Liver (tissue), 3 donors: ENCODE measurements at regions not wholly inside any gene's neighbourhood (a gene's known extent, or its start where the extent isn't known, plus 50 kb on each side); places are given as distances from the start of the nearest gene placed in this dataset.

ENCODE experiments used
- EGR1 ChIP-seq, 2 donors: IDR thresholded peaks; 2 replicates each; pipeline ENCODE4 v1.6.1; 2016 to 2018; ENCODE audit warnings: antibody characterized with exemption in 2 of 2, low read depth in 2 of 2
- GABPA ChIP-seq, 2 donors: IDR thresholded peaks in 1 of 2; conservative IDR thresholded peaks in 1 of 2; 2 replicates each; pipeline ENCODE4 v1.6.1; 2016; ENCODE audit warnings: antibody characterized with exemption in 2 of 2, mild to moderate bottlenecking in 1 of 2, moderate library complexity in 1 of 2
- HNF4A ChIP-seq, 2 donors: conservative IDR thresholded peaks; 2 replicates each; pipeline ENCODE4 v1.6.1; 2016; ENCODE audit warnings: antibody characterized with exemption in 2 of 2, mild to moderate bottlenecking in 2 of 2
- JUND ChIP-seq, 2 donors: IDR thresholded peaks; 2 replicates each; pipeline ENCODE4 v1.6.1; 2016; ENCODE audit warnings: antibody characterized with exemption in 2 of 2
- NR2F2 ChIP-seq: IDR thresholded peaks from 2 replicates; pipeline ENCODE4 v1.6.1; 2016; ENCODE audit warnings: antibody characterized with exemption
- RAD21 ChIP-seq, 2 donors: IDR thresholded peaks; 2 replicates each; pipeline ENCODE4 v1.6.1; 2016; ENCODE audit warnings: antibody characterized with exemption in 2 of 2, mild to moderate bottlenecking in 2 of 2
- SP1 ChIP-seq: IDR thresholded peaks from 2 replicates; pipeline ENCODE4 v1.6.1; 2018; ENCODE audit warnings: antibody characterized with exemption, mild to moderate bottlenecking
- YY1 ChIP-seq: IDR thresholded peaks from 2 replicates; pipeline ENCODE4 v1.6.1; 2016; ENCODE audit warnings: antibody characterized with exemption, mild to moderate bottlenecking
- TF ChIP-seq, protein P1 (sequence below): fragments of 150-350 bp; IDR thresholded peaks from 2 replicates; pipeline ENCODE4 v1.5.1; 2017; ENCODE audit warnings: improper control_type of control experiment, low read depth, low read length; ENCODE audit not compliant: missing input control
- TF ChIP-seq, protein P2 (sequence below): IDR thresholded peaks from 2 replicates; pipeline ENCODE4 v1.6.1; 2016; ENCODE audit warnings: antibody characterized with exemption
- TF ChIP-seq, protein P3 (sequence below): IDR thresholded peaks from 2 replicates; pipeline ENCODE4 v1.6.1; 2016; ENCODE audit warnings: antibody characterized with exemption
- TF ChIP-seq, protein P4 (sequence below): IDR thresholded peaks from 2 replicates; pipeline ENCODE4 v1.6.1; 2016; ENCODE audit warnings: antibody characterized with exemption, mild to moderate bottlenecking
- TF ChIP-seq, protein P5 (sequence below): IDR thresholded peaks from 2 replicates; pipeline ENCODE4 v1.6.1; 2016; ENCODE audit warnings: antibody characterized with exemption
- donor health status: healthy.
- donor health status: healthy.

DNA sequence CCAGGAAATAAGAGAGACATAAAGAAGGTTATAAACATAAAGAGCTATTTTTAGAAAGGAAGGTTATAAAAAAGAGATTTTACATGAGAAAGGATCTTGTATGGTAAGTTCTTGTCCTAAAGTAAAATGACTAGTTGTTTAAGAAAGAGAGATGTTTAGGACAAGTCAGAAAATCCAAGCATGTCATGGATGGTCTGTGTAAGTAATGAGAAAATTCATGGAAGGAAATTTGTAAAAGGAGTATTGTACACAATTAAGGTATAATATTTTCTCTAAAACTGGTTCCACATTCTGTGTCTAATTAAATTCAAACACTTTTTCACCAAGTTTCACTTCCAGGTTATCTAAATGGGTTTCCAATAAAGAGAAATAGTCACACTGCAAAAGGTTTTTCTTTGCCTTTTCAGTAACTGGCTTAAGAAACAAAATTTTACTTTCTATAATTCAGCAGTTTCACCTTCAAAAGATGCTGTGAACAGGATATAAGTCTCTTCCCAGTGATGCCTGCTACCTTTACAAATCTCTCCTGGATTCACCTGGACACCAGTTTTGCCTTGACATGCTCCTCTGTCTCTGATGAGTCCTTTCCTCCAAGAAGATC lies 455.7 kb downstream of the ZIC1 start:
- TF ChIP-seq, protein P1, sequence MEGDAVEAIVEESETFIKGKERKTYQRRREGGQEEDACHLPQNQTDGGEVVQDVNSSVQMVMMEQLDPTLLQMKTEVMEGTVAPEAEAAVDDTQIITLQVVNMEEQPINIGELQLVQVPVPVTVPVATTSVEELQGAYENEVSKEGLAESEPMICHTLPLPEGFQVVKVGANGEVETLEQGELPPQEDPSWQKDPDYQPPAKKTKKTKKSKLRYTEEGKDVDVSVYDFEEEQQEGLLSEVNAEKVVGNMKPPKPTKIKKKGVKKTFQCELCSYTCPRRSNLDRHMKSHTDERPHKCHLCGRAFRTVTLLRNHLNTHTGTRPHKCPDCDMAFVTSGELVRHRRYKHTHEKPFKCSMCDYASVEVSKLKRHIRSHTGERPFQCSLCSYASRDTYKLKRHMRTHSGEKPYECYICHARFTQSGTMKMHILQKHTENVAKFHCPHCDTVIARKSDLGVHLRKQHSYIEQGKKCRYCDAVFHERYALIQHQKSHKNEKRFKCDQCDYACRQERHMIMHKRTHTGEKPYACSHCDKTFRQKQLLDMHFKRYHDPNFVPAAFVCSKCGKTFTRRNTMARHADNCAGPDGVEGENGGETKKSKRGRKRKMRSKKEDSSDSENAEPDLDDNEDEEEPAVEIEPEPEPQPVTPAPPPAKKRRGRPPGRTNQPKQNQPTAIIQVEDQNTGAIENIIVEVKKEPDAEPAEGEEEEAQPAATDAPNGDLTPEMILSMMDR, result no peak
- TF ChIP-seq RAD21 (IDR thresholded peaks at IDR 0.05) (no peak), HNF4A (conservative IDR thresholded peaks at IDR 0.05) (no peak), EGR1 (IDR thresholded peaks at IDR 0.05; ENCODE audit: low read depth in 2 of 2) (no peak), GABPA (IDR thresholded peaks at IDR 0.05 in 1 of 2, conservative IDR thresholded peaks at IDR 0.05 in 1 of 2) (no peak), YY1 (no peak), NR2F2 (no peak), SP1 (no peak), JUND (IDR thresholded peaks at IDR 0.05) (no peak)
- TF ChIP-seq, protein P2, sequence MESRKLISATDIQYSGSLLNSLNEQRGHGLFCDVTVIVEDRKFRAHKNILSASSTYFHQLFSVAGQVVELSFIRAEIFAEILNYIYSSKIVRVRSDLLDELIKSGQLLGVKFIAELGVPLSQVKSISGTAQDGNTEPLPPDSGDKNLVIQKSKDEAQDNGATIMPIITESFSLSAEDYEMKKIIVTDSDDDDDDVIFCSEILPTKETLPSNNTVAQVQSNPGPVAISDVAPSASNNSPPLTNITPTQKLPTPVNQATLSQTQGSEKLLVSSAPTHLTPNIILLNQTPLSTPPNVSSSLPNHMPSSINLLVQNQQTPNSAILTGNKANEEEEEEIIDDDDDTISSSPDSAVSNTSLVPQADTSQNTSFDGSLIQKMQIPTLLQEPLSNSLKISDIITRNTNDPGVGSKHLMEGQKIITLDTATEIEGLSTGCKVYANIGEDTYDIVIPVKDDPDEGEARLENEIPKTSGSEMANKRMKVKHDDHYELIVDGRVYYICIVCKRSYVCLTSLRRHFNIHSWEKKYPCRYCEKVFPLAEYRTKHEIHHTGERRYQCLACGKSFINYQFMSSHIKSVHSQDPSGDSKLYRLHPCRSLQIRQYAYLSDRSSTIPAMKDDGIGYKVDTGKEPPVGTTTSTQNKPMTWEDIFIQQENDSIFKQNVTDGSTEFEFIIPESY, result no peak
- TF ChIP-seq, protein P3, sequence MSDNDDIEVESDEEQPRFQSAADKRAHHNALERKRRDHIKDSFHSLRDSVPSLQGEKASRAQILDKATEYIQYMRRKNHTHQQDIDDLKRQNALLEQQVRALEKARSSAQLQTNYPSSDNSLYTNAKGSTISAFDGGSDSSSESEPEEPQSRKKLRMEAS, result no peak
- TF ChIP-seq, protein P4, sequence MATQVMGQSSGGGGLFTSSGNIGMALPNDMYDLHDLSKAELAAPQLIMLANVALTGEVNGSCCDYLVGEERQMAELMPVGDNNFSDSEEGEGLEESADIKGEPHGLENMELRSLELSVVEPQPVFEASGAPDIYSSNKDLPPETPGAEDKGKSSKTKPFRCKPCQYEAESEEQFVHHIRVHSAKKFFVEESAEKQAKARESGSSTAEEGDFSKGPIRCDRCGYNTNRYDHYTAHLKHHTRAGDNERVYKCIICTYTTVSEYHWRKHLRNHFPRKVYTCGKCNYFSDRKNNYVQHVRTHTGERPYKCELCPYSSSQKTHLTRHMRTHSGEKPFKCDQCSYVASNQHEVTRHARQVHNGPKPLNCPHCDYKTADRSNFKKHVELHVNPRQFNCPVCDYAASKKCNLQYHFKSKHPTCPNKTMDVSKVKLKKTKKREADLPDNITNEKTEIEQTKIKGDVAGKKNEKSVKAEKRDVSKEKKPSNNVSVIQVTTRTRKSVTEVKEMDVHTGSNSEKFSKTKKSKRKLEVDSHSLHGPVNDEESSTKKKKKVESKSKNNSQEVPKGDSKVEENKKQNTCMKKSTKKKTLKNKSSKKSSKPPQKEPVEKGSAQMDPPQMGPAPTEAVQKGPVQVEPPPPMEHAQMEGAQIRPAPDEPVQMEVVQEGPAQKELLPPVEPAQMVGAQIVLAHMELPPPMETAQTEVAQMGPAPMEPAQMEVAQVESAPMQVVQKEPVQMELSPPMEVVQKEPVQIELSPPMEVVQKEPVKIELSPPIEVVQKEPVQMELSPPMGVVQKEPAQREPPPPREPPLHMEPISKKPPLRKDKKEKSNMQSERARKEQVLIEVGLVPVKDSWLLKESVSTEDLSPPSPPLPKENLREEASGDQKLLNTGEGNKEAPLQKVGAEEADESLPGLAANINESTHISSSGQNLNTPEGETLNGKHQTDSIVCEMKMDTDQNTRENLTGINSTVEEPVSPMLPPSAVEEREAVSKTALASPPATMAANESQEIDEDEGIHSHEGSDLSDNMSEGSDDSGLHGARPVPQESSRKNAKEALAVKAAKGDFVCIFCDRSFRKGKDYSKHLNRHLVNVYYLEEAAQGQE, result no peak
- TF ChIP-seq, protein P5, sequence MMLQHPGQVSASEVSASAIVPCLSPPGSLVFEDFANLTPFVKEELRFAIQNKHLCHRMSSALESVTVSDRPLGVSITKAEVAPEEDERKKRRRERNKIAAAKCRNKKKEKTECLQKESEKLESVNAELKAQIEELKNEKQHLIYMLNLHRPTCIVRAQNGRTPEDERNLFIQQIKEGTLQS, result no peak
